GM03348 (cell line): ENCODE measurements at regions not wholly inside any gene's neighbourhood (a gene's known extent, or its start where the extent isn't known, plus 50 kb on each side); places are given as distances from the start of the nearest gene placed in this dataset.
A peak's percentile ranks its signal among the peaks of the same experiment; 100 is the strongest.

ENCODE experiments used
- DNase-seq: peaks from one replicate; pipeline ENCODE4 v3.0.0; 2012; ENCODE audit warnings: low spot score

GRCh38 chr5:137567226-137567625 lies 68.1 kb upstream of the SPOCK1 start:
- no peak for DNase-seq

DNA sequence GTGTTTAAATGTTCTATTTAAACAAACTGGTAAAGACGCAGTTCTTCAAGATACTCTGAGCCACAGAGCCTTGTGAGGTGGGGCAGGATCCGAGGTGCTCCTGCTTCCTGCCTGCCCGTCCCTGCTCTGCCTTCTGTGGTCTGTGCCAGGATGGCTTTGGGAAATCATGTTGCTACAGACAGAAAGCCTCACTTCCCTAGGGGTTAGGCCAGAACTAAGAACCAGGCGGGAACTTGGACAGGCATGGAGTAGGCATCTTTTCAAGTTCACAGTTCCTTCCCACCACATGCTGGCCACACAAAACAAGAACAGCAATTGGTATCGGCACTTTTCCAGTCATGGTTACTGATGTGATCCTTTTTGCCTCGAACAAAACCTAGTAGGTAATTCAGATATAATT lies 67.7 kb upstream of the SPOCK1 start:
- DNase-seq = peak; percentile 24

GRCh38 chr5:137566118-137566541 lies 67.0 kb upstream of the SPOCK1 start:
- peak; percentile 54 for DNase-seq

DNA sequence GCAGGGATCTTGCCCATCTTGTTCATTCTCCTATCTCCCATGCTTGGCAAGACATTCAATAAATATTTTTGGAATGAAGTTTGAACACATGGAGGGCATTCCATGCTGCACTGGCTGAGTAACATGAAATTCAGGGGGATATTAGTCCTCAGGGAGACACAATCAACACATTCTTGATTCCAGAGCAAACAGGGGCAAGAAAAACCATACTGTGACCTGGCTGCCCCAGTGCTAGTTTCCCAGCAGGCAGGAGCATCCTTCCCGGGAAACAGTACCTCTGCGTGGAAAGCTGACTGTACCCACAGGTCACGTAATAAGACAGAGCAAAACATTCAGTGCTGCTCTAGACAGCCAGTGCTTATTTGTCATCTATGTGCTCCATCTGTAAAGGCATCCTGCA lies 66.3 kb upstream of the SPOCK1 start:
- peak; percentile 74 for DNase-seq

GRCh38 chr5:137564398-137564961 lies 65.4 kb upstream of the SPOCK1 start:
- DNase-seq = peak; percentile 31

DNA sequence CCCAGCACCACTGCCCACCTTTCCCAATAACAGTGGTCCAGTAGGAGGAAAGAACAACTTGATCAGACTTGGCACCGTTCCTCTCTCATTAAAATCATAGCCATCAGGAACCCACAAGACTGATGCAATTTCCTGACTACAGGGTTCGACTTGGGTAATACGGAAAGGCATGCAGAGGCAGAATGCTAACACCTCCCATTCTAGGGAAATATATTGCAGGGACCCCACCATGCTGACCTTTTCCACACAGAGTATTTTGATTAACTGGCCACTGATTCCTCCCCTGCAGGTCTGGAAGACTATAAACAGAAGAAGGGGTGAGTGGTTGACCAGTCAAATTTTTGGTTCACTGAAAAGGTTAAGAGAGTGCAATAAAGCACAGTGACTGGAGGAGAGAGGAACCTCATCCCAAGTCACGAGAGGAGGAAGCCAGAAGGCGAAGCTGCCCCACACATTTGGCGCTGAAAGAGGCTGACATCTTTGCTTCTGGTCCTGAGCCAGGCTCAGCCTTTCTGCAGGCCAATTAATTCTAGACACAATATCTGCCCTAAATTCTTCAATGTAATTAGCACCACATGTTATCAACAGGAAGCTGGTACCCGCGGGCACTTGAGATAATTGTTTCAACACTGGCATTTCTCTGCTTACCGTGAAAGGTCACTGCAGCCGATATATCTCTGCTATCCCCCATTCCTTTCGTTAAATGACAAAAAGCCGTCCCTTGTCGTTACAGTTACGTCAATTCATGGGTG lies 64.7 kb upstream of the SPOCK1 start:
- DNase-seq = peak; percentile 83

DNA sequence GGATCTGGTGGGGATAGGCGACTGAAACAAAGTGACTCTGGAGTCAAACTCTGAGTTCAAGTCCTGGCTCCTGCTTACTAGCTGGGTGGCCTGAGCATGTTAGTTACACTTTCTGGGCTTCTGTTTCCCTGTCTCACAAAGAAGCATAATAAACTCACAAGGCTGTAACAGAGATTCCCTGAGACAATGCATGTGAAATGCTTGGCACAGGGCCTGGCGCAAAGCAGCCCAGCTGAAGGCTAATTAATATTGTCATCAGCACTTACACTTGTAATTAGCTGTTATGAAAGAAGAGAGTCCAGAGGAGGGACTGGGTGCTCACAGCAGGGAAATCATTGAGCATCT lies 64.1 kb upstream of the SPOCK1 start:
- no peak for DNase-seq

GRCh38 chr5:137561608-137562007 lies 62.5 kb upstream of the SPOCK1 start:
- no peak for DNase-seq

GRCh38 chr5:137560420-137560819 lies 61.3 kb upstream of the SPOCK1 start:
- no peak for DNase-seq
